ENCODE measurements at regions not wholly inside any gene's neighbourhood (a gene's known extent, or its start where the extent isn't known, plus 50 kb on each side); places are given as distances from the start of the nearest gene placed in this dataset.

GRCh38 chr2:226267516-226268289 is 531.9 kb downstream of the IRS1 start (continued):
- TF ChIP-seq, protein P1, sequence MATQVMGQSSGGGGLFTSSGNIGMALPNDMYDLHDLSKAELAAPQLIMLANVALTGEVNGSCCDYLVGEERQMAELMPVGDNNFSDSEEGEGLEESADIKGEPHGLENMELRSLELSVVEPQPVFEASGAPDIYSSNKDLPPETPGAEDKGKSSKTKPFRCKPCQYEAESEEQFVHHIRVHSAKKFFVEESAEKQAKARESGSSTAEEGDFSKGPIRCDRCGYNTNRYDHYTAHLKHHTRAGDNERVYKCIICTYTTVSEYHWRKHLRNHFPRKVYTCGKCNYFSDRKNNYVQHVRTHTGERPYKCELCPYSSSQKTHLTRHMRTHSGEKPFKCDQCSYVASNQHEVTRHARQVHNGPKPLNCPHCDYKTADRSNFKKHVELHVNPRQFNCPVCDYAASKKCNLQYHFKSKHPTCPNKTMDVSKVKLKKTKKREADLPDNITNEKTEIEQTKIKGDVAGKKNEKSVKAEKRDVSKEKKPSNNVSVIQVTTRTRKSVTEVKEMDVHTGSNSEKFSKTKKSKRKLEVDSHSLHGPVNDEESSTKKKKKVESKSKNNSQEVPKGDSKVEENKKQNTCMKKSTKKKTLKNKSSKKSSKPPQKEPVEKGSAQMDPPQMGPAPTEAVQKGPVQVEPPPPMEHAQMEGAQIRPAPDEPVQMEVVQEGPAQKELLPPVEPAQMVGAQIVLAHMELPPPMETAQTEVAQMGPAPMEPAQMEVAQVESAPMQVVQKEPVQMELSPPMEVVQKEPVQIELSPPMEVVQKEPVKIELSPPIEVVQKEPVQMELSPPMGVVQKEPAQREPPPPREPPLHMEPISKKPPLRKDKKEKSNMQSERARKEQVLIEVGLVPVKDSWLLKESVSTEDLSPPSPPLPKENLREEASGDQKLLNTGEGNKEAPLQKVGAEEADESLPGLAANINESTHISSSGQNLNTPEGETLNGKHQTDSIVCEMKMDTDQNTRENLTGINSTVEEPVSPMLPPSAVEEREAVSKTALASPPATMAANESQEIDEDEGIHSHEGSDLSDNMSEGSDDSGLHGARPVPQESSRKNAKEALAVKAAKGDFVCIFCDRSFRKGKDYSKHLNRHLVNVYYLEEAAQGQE (IDR thresholded peaks at IDR 0.05; ENCODE audit: unreplicated experiment), result no peak
- TF ChIP-seq STAT1 (IDR thresholded peaks at IDR 0.05; ENCODE audit: unreplicated experiment) (no peak), ZNF331 (CRISPR knock-in tag; IDR thresholded peaks at IDR 0.05; ENCODE audit: low read depth) (no peak), NANOG (IDR thresholded peaks at IDR 0.05; ENCODE audit: borderline replicate concordance) (no peak), EZH2 (IDR thresholded peaks at IDR 0.05; ENCODE audit: low read depth, unreplicated experiment) (no peak), ZNF114 (CRISPR knock-in tag; IDR thresholded peaks at IDR 0.05) (no peak), CREB1 (CRISPR knock-in tag; IDR thresholded peaks at IDR 0.05; ENCODE audit: low read depth) (no peak)
- TF ChIP-seq, protein P2, sequence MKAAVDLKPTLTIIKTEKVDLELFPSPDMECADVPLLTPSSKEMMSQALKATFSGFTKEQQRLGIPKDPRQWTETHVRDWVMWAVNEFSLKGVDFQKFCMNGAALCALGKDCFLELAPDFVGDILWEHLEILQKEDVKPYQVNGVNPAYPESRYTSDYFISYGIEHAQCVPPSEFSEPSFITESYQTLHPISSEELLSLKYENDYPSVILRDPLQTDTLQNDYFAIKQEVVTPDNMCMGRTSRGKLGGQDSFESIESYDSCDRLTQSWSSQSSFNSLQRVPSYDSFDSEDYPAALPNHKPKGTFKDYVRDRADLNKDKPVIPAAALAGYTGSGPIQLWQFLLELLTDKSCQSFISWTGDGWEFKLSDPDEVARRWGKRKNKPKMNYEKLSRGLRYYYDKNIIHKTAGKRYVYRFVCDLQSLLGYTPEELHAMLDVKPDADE (IDR thresholded peaks at IDR 0.05), result no peak

- H3K27me3 ChIP-seq (ENCODE audit: insufficient read depth), result no peaks in the 10 kb centered on the region
- H3K4me1 ChIP-seq (ENCODE audit: insufficient read depth), result no peaks in the 10 kb centered on the region
- no peak for ATAC-seq
- Mint-ChIP-seq H3K27ac (no peak overlapping the region), H3K27me3 (ENCODE audit: insufficient read depth, low read depth, poor library complexity) (no peaks in the 10 kb centered on the region), H3K4me3 (no peak overlapping the region), H3K36me3 (ENCODE audit: low read depth) (no peaks in the 10 kb centered on the region), H3K9me3 (no peaks in the 10 kb centered on the region), H3K4me1 (no peaks in the 10 kb centered on the region)
- no peak for TF ChIP-seq CREB1 (CRISPR knock-in tag; IDR thresholded peaks at IDR 0.05; ENCODE audit: low read depth)
- TF ChIP-seq, protein P1 (IDR thresholded peaks at IDR 0.05; ENCODE audit: unreplicated experiment), result no peak
- TF ChIP-seq CTCF (conservative IDR thresholded peaks at IDR 0.05; ENCODE audit: low read depth in 2 of 2), result no peak
- no peaks in the 10 kb centered on the region for H3K36me3 ChIP-seq (ENCODE audit: insufficient read depth)
- no peak for DNase-seq (ENCODE audit: low spot score)
- no peak overlapping the region for H3K27ac ChIP-seq (ENCODE audit: low read depth)
- no peak overlapping the region for H2AFZ ChIP-seq
- H4K20me1 ChIP-seq (replicated peaks; ENCODE audit: insufficient read depth), result no peaks in the 10 kb centered on the region
- no peaks in the 10 kb centered on the region for H3F3A ChIP-seq (replicated peaks; ENCODE audit: low read depth)
- H3K4me3 ChIP-seq, result no peak overlapping the region
- no peak overlapping the region for H3K4me2 ChIP-seq
- no peaks in the 10 kb centered on the region for H3K9me2 ChIP-seq (ENCODE audit: insufficient read depth)
- H3K79me2 ChIP-seq (replicated peaks; ENCODE audit: insufficient read depth), result no peaks in the 10 kb centered on the region
Observed at GRCh38 chr2:226256709-226257376, 542.8 kb downstream of the IRS1 start.
